PC-9 (cell line): ENCODE measurements at regions not wholly inside any gene's neighbourhood (a gene's known extent, or its start where the extent isn't known, plus 50 kb on each side); places are given as distances from the start of the nearest gene placed in this dataset.

Experiments used
- CTCF ChIP-seq: fragments of 200-600 bp; sonication (generic); conservative IDR thresholded peaks from 2 replicates; pipeline ENCODE4 v1.6.1; 2017; ENCODE audit warnings: mixed run types, antibody characterized with exemption, mild to moderate bottlenecking, moderate library complexity
- EZH2 ChIP-seq: fragments of 200-600 bp; sonication (generic); IDR thresholded peaks from 2 replicates; pipeline ENCODE4 v1.8.0; 2017; ENCODE audit warnings: antibody characterized with exemption, low read depth

GRCh38 chr2:234841321-234842015 lies 110.3 kb upstream of the SH3BP4 start:
- TF ChIP-seq CTCF (no peak), EZH2 (no peak)
